GM21737 (cell line): ENCODE measurements at regions not wholly inside any gene's neighbourhood (a gene's known extent, or its start where the extent isn't known, plus 50 kb on each side); places are given as distances from the start of the nearest gene placed in this dataset.
A peak's percentile ranks its signal among the peaks of the same experiment; 100 is the strongest.
"Not testable (repeated sequence)": the region's sequence is repeated elsewhere in the genome, so short reads cannot be mapped to it uniquely, and the experiment has no call there.

Experiments used
- ATAC-seq: cut with Tn5 transposase; IDR thresholded peaks from one replicate; pipeline ENCODE4 v1.9.1; 2021; ENCODE audit warnings: mild to moderate bottlenecking, moderate library complexity; ENCODE audit not compliant: unreplicated experiment

DNA sequence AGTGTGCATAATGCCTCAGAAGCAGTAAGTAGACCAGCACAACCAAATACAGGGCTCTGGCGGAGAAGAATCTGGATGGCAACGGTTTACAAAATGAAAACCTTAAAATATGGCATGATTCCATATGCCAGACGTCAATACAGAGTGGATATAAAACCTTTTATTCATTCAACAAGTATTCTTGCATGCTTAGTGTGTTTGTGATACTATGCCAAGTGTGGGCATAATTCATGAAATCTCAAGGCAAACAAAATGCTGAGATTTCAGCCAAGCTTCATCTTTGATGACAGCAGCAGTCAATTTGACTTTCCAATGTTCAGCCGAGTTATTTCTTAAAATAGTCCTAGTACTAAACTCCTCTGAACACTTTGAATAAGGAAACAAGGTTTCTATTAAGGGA is 119.4 kb downstream of the CD24 start:
- no peak for ATAC-seq

DNA sequence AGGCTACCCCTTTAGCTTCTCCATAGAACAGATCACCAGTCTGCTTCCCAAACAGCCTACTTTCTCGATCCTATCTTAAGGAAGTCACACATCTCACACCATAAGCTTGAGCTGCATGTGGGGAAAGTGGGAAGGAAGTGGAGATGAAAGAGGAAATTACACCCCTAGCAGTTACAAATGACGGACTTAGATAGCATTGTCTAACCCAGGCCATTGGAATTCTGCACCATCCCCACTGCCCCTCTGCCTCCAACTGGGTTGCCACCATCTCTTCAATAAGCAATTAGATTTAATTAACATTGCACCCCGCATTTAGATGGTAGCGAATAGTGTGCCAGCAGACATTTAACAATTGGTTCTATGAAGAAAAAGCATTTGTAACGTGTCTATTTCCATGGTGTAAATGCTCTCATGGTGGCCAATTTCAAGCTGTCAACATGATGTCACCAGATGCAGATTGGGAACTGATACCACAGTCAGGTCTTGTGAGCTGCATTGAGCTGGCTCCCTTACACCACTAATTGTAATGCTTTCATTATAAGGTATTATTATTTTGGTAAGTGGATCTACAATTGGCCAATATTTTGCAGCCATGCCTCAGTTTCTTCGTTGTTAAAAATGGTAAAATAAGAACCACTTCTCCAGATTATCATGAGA is 124.7 kb downstream of the CD24 start:
- no peak for ATAC-seq

DNA sequence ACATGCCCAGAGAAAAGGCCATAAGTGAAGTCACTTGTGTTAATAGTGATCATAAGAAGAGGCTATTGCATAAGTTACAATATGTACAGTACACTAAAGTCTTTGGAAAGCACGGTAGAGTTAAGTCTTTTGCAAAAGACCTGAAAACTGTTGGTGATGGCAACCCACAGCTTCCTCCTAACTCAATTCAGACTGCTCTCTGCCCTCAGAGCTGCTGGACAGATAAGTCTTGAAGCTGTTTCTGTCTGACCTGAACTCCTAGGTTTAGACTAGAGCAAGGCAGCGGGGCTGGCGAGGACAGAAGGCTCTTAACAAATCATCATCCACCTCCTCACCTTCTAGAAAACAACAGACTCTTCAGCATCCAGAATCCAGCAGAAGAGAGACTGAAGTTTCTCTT is 125.4 kb downstream of the CD24 start:
- ATAC-seq: no peak

DNA sequence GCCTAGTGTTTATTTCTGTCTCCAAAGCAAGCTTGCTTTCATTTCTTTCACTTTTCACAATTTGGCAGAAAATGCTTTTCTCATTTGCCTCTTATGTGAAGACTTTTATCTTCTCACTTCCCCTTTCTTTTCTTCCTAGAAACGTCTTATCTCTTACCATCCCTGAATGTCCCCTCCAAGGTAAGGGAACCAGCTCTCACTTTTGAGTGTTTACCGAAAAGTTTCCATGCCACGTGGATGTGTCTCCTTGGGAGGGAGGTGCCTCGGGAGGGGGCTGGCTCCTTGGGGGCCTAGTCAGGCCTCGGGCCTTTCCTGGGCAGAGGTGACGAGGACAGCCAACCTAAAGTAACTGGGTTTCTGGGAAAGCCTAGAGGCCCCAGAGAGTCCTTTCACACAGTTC is 127.4 kb downstream of the CD24 start:
- ATAC-seq: no peak

DNA sequence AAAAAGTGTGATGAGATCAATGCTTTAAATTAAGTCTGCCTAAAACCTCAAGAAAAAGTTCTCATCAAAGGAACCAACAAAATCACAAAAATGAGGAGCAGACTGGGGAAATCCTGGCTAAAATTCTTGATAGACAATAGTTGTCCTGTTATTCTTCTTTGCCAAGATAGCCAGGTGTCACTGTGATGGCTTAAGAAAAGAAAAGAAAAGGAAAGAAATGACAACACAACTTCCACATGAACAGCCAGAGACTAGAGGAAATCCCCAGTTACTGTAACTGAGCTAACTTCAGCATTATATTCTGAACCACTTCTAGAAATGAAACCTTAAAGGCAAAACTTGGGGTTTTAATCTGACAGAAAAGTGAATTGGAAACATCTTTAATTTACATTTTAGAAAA is 129.6 kb downstream of the CD24 start:
- peak; percentile 64 for ATAC-seq

DNA sequence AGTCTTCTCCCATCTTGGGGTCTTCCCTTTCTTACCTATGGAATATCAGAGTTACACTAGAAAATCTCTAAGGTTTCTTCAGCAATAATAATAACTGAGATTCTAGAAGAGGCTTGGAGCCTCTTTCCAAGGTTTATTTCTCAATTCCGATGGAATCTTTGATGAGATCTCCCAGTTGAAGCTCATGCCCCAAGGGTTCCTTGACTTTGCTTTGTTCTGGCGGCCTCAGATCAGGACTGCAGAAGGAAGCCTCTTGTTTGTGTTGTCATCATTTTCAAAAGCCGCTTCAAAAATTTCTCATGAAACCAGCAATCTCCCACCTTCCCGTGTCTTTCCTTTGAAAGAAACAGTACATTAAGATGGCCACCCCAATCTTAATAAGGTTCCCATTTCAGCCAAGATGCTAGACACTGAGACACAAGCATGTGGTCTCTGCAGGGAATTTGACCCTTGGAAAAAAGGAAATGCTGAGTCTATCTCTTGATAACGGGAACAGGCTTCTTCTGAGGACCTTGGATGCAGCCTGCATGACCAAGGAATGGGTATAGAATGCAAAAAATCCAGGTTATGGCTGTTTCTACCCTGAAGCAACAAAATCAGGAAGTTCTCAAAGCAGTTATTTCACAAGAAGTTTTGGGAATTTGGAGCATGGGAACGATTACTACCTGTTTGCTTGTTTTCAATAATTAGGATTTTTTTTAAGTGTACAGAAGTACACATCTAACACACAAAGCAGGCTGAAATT is 141.6 kb downstream of the CD24 start:
- no peak for ATAC-seq

DNA sequence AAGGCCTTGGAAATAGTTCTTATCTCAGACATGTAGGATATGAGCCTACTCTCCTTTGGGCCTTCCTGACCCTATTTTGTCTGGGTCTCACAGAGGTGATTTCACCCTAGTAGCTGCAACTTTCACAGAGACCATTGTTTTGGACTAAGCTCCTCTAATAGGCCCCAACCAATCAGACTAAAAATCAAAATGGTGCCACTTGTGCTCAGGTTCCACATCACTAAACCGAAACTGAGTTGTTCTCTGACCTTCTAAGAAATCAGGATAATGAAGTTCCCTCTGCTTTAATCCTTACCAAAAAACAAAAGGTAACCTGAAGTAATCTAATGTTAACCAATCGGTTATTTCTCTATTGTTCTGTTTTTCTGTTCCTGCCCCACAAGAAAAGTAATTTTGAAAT is 143.6 kb downstream of the CD24 start:
- ATAC-seq: no peak

DNA sequence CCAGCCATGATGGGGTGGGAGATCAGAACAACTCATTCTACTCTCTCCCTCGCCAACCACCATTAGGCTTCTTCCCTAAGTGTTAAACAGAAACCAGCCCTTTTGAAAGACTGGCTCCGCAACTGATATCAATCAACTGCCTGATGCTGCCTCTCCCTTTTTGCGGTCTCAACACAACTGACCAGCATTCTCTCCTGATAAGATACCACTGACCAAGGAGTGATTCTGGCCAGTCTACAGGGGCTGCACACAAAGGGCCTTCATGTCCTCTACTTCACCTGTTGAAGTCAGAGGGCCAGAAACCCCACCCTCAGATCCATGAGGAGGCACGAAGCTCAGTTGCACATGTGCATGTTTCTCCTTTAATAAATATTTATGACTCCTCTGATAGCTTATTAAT is 145.1 kb downstream of the CD24 start:
- no peak for ATAC-seq

DNA sequence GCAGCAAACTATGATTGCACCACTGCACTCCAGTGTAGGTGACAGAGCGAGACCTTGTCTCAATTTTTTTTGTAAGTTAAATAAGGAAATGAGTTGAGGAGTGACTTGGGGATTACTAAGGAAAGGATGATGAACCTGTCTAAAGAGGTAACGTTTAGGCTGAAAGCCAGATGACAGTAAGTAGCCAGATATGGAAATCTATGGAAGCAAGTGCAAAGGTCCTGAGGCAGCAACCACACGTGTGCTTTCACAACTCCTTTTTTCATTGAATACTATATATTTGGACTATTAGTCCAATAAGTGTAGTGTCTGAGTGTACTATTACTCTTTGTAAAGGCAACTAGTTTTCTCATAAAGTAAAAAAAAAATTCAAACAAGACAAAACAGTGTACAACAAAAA is 147.4 kb downstream of the CD24 start:
- ATAC-seq: no peak

DNA sequence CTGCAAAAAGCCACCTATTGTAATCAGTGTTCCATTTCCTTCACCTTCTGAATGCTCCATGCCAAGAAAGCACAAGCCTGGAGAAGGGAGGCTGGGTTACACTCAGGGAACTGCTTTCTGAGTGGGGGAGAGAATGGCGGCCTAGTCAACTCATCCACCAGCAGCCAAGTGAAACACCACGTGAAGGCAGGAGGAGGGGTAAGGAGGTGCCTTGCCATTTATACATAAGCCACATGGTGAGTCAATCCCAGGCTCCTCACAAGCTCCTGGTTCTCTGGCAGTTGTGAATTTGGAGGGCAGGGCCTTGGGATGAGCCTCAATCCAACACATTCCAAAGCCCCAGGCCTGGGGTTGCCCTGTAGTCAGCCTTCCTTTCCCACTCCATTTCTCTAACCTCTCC is 149.4 kb downstream of the CD24 start:
- ATAC-seq: no peak

DNA sequence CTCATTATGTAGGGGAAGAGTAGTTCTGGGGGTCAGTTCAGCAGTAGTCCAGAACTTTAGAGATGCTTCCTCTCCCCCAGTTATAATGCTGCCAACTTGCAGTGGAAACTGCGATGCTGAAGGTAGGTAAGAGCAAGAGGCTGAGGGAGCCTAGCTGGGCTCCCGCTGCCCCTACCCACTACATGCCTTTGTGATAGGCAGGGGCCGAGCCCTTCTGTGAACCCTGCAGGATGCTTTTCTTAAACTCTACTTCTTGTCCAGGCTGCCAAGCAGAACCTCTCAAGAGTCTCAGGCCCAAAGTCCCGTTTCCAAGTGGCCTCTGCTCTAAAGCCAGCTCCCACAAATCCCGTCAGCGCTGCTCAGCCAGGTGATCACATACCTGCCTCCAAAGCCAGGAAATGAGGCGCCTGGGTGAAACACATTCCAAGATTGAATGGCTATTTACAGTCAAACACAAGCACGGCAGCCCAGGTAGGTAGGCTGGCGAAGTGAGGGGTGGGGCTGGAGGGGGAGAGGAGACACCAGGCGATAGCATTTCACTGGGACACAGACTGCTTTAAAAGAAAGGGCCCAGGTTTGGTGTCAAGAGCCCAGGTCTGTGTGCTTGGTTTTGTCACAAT is 150.7 kb downstream of the CD24 start:
- no peak for ATAC-seq

DNA sequence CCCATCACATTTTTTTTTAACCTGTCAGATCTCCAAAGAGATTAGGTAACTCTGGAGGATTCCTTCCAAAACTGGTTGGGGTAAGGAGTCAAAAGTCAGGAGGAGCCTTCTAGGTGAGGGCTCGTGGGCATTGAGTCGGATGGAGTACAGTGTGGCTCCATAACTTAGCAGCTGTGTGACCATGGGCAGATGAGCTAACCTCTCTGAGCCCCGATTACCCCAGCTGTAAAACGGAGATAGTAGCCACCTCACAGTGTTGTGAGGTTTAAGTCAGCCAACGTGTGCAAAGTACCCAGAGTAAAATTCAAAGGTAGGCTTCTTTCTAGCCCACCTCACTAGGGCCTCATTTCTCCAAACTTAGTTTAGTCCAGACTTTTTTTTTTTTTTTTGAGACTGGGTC is 151.5 kb downstream of the CD24 start:
- ATAC-seq: no peak

DNA sequence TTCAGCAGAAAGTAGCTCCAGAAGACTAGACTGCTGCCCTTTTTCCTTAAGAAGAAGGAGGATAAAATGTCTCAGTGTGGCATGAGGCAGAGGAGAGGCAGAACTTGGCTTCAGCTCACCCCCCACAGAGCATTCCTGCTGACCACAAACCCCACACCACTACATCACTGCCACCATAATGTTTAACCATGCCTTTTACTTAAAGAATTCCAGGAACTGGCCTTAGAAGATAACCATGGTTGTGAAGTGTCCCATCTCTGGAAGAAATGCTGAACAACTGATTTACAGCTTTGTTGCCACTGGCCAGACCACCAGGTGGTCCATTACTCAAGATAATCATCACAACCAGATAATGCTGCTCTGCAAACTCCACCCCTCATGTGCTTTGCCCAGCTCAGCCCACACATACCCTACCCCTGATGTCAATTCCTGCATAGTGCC is 154.1 kb downstream of the CD24 start:
- ATAC-seq: no peak

DNA sequence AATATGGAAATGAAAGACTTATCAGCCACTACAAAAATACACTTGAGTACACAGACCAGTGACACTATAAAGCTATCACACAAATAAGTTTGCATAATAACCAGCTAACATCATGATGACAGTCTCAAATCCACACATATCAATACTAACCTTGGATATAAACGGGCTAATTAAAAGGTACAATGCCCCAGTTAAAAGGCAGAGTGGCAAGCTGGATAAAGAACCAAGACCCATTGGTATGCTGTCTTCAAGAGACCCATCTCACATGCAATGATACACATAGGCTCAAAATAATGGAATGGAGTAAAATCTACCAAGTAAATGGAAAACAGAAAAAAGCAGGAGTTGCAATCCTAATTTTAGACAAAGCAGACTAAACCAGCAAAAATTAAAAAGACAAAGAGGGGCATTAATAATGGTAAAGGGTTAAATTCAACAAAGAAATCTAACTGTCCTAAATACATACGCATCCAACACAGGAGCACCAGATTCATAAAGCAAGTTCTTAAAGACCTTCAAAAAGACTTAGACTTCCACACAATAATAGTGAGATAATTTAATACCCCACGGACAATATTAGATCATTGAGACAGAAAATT is 163.3 kb downstream of the CD24 start:
- no peak for ATAC-seq

DNA sequence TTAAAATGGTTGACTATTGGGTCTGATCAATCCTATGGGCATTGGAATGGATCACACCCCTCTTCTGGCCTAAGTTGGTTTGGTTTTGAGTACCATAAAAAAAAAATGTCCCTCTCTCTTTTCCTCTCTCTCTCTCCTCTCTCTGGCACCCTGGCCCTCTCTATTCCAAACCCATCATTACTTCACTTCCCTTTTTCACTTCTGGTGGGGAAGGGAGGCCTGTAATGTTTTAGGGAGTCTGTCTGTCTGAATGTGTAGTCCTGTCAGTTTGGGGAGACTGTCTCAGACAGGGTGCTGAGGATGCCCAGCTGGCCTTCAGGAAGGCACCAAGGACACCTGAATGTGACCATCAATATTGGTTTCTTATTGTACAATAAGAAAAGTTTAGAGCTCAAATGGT is 165.8 kb downstream of the CD24 start:
- no peak for ATAC-seq

DNA sequence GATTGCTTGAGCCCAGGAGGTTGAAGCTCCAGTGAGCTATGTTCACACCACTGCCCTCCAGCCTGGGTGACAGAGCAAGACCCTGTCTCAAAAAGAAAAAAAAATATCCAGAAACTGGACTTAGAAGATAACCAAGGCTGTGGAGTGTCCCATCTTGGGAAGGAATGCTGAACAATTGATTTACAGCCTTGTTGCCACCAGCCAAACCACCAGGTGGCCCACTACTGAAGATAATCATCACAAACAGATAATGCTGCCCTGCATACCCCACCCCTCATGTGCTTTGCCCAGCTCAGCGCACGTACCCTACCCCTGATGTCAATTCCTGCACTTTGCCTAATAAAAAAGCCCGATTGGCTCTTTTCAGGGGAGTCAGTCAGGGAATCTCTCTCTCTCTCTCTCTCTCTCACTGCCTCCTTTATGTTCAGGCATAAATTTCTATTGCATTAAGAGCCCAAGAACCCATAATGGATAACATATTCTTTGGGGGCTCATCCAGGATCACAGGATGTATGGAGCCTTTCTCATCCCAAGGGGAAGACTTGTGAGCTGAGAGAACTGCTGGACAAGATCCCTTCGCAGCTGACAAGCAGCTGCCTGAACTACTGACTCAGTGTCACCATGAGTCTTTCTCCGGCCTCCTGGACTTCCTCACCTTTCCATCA is 166.4 kb downstream of the CD24 start:
- ATAC-seq: no peak

DNA sequence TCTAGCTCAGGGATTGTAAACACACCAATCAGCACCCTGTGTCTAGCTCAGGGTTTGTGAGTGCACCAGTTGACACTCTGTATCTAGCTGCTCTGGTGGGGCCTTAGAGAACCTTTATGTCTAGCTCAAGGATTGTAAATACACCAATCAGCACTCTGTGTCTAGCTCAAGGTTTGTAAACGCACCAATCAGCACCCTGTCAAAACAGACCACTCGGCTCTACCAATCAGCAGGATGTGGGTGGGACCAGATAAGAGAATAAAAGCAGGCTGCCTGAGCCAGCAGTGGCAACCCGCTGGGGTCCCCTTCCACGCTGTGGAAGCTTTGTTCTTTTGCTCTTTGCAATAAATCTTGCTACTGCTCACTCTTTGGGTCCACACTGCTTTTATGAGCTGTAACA is 168.3 kb downstream of the CD24 start:
- ATAC-seq: not testable (repeated sequence)

DNA sequence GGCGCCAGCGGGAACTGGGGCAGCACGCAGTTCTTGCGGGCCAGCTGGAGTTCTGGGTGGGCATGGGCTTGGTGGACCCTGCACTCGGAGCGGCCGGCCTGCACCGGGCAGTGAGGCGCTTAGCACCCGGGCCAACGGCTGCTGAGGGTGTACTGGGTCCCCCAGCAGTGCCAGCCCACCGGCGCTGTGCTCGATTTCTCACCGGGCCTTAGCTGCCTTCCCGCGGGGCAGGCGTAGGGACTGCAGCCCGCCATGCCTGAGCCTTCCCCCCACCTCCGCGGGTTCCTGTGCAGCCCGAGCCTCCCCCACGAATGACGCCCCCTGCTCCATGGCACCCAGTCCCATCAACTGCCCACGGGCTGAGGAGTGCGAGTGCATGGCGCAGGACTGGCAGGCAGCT is 168.8 kb downstream of the CD24 start:
- no peak for ATAC-seq

DNA sequence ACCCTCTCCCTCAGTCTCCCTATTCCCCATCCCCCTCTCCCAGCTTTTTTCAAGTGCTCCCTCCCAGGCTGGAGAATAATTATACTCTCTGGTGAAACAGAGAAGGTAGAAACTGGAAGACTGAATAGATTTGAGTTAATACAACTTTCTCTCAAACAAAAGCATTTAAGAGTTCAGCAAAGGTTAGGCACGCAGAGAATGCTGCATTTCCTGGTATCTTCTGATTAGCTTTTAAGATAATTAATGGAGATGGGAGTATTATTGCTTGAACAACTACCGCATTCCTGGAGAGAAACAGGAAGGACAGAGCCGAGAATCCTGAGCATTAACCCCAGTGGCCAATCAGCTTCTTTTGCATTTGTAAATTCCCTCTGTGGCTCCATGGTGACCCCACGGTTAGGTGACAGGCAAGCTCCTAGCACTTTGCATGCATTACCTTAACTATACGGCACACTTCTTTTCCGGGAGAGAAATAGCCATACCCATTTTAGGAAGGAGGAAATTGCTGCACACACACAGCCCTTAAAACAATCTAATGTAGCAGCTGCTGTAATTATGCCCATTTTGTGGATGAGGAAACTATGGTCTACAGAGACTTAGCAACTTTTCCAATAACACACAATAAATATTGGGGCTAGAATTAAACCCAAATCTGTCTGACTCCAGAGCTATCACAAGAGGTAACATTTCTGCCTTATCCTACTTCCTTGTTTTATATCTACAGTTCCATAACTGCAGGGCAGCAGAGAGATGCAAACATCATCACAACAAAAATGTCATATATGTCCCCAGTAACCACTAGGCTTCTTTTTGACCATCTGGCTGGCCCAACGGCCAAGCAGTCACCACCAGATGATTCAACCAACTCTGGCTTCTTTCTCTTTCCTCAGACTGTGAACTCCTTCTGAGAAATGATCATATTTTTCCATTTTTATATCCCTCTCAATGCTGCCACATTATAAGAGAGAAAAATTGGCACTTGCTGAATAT is 169.9 kb downstream of the CD24 start:
- no peak for ATAC-seq

DNA sequence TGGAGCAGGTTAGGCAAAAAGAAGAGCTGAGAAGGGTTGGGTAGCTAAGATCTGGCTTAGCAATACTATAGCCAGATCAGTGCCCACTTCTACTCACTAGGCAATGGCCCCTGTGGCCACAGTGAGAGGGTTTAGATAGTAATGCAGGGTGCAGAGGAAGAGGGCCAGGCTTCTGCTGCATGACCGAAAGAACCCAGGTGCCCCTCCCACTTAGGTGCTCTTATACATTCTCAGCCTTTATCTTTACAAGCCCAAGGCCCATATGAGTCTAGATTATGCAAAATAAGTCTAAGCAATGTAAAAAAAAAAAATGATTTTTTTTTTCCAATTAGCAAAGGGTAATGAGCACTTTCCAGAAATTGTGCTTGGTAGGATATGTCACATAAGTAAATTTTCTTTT is 171.3 kb downstream of the CD24 start:
- ATAC-seq: no peak
